ENCODE measurements at regions not wholly inside any gene's neighbourhood (a gene's known extent, or its start where the extent isn't known, plus 50 kb on each side); places are given as distances from the start of the nearest gene placed in this dataset.
"Not testable (repeated sequence)": the region's sequence is repeated elsewhere in the genome, so short reads cannot be mapped to it uniquely, and the experiment has no call there.

DNA sequence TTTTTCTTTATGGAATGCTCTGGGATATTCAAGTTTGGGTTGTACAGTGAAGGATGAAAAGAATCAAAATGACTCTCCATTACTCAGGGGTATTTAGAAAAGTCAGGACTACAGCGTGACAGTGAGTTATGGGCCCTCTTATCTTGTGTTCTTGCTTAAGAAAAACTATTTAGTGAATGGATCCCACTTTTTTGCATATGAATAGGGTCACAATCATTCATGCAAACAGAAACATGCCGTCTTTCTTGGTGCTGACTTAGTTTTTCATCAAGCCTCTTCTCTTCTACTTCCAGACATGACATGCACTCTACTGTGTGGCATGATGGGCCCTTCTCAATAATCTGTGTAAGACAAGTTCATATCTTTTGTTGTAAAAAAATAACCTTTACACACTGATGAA is 488.4 kb upstream of the MMS22L start:
- DNase-seq: no peak
- 47 to 62% methylated on average over 2 of the region's 2 CpGs for WGBS, 2 donors
- no peak for TF ChIP-seq CTCF (IDR thresholded peaks at IDR 0.05)
- TF ChIP-seq POLR2A (IDR thresholded peaks at IDR 0.05): no peak
- Histone ChIP-seq H3K4me1 (no peaks in the 10 kb centered on the region), H3K27ac (no peak overlapping the region), H3K36me3 (ENCODE audit: low read depth, missing control alignments) (no peaks in the 10 kb centered on the region), H3K27me3 (no peaks in the 10 kb centered on the region), H3K4me3 (no peak overlapping the region), H3K9me3 (no peaks in the 10 kb centered on the region)
- intact Hi-C loops (cut with DNase I; ENCODE audit: low total_unique reads): no loop called here

DNA sequence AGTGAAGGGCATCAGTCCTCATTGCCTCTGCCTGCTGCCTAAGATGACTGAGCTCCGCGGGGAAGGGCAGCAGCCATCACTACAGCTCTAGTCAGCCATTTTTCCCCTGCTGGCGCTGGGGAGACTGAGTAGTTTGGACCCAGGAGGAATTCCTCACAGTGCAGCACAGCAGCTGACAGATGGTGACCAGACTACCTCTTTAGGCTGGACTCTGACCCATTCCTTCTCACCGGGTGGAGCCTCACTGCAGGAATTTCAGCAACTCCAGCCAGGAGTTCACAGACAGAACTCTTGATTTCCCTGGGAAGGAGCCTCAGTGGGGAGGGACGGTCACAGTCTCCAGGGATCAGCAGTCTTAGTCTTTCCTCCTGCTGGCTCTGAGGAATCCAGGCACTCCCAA is 492.0 kb upstream of the MMS22L start:
- Histone ChIP-seq H3K36me3 (ENCODE audit: low read depth, missing control alignments) (no peaks in the 10 kb centered on the region), H3K4me1 (no peaks in the 10 kb centered on the region), H3K9me3 (no peaks in the 10 kb centered on the region), H3K27ac (no peak overlapping the region), H3K4me3 (peak overlapping the region in 1 of 2 donors; percentile 13), H3K27me3 (no peaks in the 10 kb centered on the region)
- DNase-seq: no peak
- intact Hi-C loops (cut with DNase I; ENCODE audit: low total_unique reads): no loop called here
- TF ChIP-seq CTCF (IDR thresholded peaks at IDR 0.05): no peak
- no peak for TF ChIP-seq POLR2A (IDR thresholded peaks at IDR 0.05)
- WGBS, 2 donors: 63 to 75% methylated on average over 2 to 5 of the region's 5 CpGs

GRCh38 chr6:97778290-97779038 is 495.4 kb upstream of the MMS22L start:
- intact Hi-C loops (cut with DNase I; ENCODE audit: low total_unique reads): no loop called here

GRCh38 chr6:97779039-97779766 is 496.2 kb upstream of the MMS22L start:
- WGBS, 2 donors: 96 to 98% methylated on average over 5 of the region's 6 CpGs
- intact Hi-C loops (cut with DNase I; ENCODE audit: low total_unique reads); H3K27ac ChIP-seq: not testable (repeated sequence)

More at GRCh38 chr6:97778290-97779038, 495.4 kb upstream of the MMS22L start:
- DNase-seq: no peak
- Histone ChIP-seq H3K27ac (no peak overlapping the region), H3K36me3 (ENCODE audit: low read depth, missing control alignments) (no peaks in the 10 kb centered on the region), H3K4me3 (no peak overlapping the region), H3K27me3 (no peaks in the 10 kb centered on the region), H3K4me1 (no peaks in the 10 kb centered on the region), H3K9me3 (no peaks in the 10 kb centered on the region)
- 56 to 69% methylated on average over 5 of the region's 5 CpGs for WGBS, 2 donors
- no peak for TF ChIP-seq CTCF (IDR thresholded peaks at IDR 0.05)
- no peak for TF ChIP-seq POLR2A (IDR thresholded peaks at IDR 0.05)

DNA sequence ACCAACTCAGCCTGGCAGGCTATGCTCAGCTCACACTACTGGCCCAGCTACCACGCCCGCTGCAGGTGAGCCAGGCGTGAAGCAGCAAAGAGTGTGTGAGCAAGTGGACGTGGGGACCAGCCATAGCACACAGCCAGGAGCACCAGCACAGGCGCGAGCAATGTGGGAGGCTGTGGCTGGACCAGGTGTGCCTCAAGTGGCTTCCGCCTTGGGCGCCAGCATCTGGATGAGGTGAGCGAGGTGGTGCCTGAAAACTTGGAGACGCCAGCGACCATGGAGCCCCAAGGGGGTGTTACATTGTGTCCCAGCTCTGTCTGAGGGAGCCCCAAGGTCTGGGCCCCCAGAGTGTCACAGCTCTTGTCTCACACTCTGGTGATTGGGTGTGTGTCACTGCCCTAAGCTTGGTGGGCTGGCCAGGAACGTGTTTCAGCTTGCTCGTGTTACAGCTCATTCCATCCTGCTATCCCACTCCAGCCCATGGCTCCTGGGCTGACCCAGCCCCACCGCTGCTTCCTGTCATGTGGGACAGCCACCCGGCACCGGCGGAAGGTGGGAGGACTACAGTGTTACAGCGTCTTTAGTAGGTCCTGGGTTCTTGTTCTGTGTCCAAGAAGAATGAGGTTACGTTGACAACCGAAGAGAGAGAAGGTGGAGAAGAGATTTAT is 508.0 kb upstream of the MMS22L start:
- H3K9me3 ChIP-seq: no peaks in the 10 kb centered on the region
- no peaks in the 10 kb centered on the region for H3K4me1 ChIP-seq
- TF ChIP-seq POLR2A (IDR thresholded peaks at IDR 0.05) (no peak), CTCF (IDR thresholded peaks at IDR 0.05) (no peak)
- no peaks in the 10 kb centered on the region for H3K27me3 ChIP-seq
- no peak for DNase-seq
- no peak overlapping the region for H3K27ac ChIP-seq
- intact Hi-C loops (cut with DNase I; ENCODE audit: low total_unique reads): no loop called here
- 77 to 90% methylated on average over 18 to 19 of the region's 20 CpGs for WGBS, 2 donors
- H3K4me3 ChIP-seq: no peak overlapping the region
- no peaks in the 10 kb centered on the region for H3K36me3 ChIP-seq (ENCODE audit: low read depth, missing control alignments)

More at GRCh38 chr6:97779039-97779766, 496.2 kb upstream of the MMS22L start:
- not testable (repeated sequence) for DNase-seq; H3K4me3 ChIP-seq; H3K4me1 ChIP-seq; H3K27me3 ChIP-seq; H3K36me3 ChIP-seq (ENCODE audit: low read depth, missing control alignments); H3K9me3 ChIP-seq

Measured in testis (tissue), 2 donors.